Right lobe of liver (tissue), 4 donors: ENCODE measurements at regions not wholly inside any gene's neighbourhood (a gene's known extent, or its start where the extent isn't known, plus 50 kb on each side); places are given as distances from the start of the nearest gene placed in this dataset.

Experiments used
- CTCF ChIP-seq, 4 donors: fragments of 200-600 bp in 3 of 4; fragments of 450-650 bp in 1 of 4; IDR thresholded peaks; one replicate each; pipeline versions ENCODE4 v1.5.1 to v1.8.0; 2016 to 2022; ENCODE audit warnings: antibody characterized with exemption in 4 of 4, mild to moderate bottlenecking in 2 of 4
- POLR2A ChIP-seq: fragments of 450-650 bp; IDR thresholded peaks from one replicate; pipeline ENCODE4 v1.6.1; 2017; ENCODE audit warnings: antibody characterized with exemption, mild to moderate bottlenecking
- donor health status: DM: no; HTN: no; CAD: no.
- donor health status: DM: no; HTN: no; CAD: no.
- donor health status: DM: no; HTN: yes; CAD: no.

GRCh38 chr18:78576967-78577366 is 402.7 kb upstream of the SALL3 start:
- TF ChIP-seq CTCF (IDR thresholded peaks at IDR 0.05) = no peak
- TF ChIP-seq POLR2A = no peak
